ENCODE measurements at regions not wholly inside any gene's neighbourhood (a gene's known extent, or its start where the extent isn't known, plus 50 kb on each side); places are given as distances from the start of the nearest gene placed in this dataset.

- no peak for DNase-seq (ENCODE audit: low spot score in 2 of 2, unreplicated experiment in 2 of 2)
- H3K27me3 Mint-ChIP-seq (ENCODE audit: low read depth) = no peaks in the 10 kb centered on the region
- H3K9me3 Mint-ChIP-seq = peaks cover under 1% of the 10 kb centered on the region
- TF ChIP-seq, protein P1, sequence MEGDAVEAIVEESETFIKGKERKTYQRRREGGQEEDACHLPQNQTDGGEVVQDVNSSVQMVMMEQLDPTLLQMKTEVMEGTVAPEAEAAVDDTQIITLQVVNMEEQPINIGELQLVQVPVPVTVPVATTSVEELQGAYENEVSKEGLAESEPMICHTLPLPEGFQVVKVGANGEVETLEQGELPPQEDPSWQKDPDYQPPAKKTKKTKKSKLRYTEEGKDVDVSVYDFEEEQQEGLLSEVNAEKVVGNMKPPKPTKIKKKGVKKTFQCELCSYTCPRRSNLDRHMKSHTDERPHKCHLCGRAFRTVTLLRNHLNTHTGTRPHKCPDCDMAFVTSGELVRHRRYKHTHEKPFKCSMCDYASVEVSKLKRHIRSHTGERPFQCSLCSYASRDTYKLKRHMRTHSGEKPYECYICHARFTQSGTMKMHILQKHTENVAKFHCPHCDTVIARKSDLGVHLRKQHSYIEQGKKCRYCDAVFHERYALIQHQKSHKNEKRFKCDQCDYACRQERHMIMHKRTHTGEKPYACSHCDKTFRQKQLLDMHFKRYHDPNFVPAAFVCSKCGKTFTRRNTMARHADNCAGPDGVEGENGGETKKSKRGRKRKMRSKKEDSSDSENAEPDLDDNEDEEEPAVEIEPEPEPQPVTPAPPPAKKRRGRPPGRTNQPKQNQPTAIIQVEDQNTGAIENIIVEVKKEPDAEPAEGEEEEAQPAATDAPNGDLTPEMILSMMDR (IDR thresholded peaks at IDR 0.05; ENCODE audit: unreplicated experiment) = no peak
- H3K27ac Mint-ChIP-seq = no peak overlapping the region
- no peaks in the 10 kb centered on the region for H3K4me1 Mint-ChIP-seq
- H3K4me3 Mint-ChIP-seq = no peak overlapping the region
- H3K36me3 Mint-ChIP-seq = no peaks in the 10 kb centered on the region
Measured at GRCh38 chr4:143023239-143023918, 161.3 kb upstream of the USP38 start.

DNA sequence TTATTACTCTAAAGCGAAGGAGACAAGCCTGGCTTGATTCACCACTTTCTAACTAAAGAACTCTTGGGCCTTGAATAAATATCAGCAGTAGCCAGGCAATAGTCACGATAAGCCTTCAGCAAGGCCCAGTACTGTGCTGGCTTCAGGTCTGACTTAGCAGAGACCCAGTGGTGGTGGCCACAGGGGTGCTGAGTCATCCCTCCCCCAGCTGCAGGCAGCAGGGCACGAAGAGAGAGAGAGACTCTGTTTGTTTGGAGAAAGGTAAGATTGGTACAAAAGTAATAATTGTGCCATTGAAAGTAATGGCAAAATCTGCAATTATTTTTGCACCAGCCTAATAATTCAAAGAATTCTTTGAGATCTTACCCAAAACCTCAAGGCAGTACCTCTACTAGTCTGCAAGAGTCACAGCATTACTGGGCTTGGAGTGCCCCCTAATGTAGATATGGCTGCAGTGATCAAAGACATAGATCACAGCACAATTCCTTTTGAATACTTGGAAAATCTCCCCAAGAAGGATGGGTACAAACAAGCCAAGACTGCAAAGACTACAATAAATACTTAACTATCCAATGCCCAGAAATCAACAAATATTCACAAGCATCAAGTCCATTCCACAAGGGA, 159.5 kb upstream of the USP38 start:
- H3K36me3 Mint-ChIP-seq = peaks cover 2% of the 10 kb centered on the region
- H3K9me3 Mint-ChIP-seq = peaks cover 17% of the 10 kb centered on the region
- no peak overlapping the region for H3K4me3 Mint-ChIP-seq
- no peak overlapping the region for H3K27ac Mint-ChIP-seq
- TF ChIP-seq, protein P1 (IDR thresholded peaks at IDR 0.05; ENCODE audit: unreplicated experiment) = no peak
- no peak for DNase-seq (ENCODE audit: low spot score in 2 of 2, unreplicated experiment in 2 of 2)
- H3K4me1 Mint-ChIP-seq = no peaks in the 10 kb centered on the region
- H3K27me3 Mint-ChIP-seq (ENCODE audit: low read depth) = no peaks in the 10 kb centered on the region

DNA sequence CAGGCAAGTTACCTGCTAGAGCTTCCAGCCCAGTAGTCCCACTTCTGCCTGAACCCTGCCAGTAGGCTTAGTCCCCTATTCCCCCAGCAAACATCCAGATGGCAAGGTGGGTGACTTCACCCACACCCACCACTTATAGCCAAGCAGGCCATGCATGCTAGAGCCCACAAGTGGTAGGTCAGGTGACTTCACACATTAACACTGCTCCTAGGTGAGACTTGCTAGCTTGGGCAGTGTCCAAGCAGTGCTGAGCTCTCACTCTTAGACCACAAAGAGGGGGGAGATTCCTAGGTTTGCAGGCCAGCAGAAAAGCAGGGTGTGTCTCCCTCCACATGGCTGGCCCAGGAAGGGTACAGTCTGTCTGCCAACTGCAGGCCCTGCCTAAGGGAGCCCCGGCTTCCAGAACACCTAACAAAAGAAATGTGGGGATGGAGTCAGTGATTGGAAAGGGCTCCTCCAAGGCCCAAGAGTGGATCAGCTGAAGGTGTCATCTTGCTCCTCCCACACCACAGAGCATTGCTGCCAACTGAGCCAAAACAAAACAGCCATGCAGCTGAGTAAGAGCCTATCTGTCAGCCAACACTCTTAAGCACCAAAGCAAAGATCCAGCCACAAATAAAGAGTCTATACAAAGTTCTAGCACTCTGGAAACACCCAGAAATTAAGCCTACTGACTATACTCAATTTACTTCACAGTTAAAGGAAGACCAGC, 158.1 kb upstream of the USP38 start:
- TF ChIP-seq, protein P1 (IDR thresholded peaks at IDR 0.05; ENCODE audit: unreplicated experiment) = no peak
- Mint-ChIP-seq H3K4me1 (no peaks in the 10 kb centered on the region), H3K9me3 (peaks cover 28% of the 10 kb centered on the region), H3K36me3 (peaks cover 2% of the 10 kb centered on the region), H3K27me3 (ENCODE audit: low read depth) (no peaks in the 10 kb centered on the region), H3K27ac (no peak overlapping the region), H3K4me3 (no peak overlapping the region)
- no peak for DNase-seq (ENCODE audit: low spot score in 2 of 2, unreplicated experiment in 2 of 2)

DNA sequence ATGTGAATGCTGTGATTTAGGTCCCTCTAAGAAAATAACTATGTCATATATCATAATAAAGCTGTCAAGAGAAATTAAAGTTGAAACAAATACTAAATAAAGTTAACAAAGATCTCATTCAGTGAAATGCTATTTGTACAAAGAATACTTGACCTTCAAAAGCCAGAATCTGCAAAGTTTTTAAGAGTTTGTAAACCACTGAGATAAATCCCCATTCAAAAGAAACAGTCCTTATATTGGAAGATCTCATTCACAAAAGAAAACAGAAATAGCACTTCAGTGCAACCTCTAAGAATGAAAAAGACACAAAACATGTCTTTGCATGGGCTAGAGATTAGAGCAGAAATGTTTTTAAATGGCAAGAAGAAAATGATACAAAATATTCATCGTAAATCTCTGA, 149.1 kb upstream of the USP38 start:
- no peak for DNase-seq (ENCODE audit: low spot score in 2 of 2, unreplicated experiment in 2 of 2)
- Mint-ChIP-seq H3K9me3 (peaks cover 25% of the 10 kb centered on the region), H3K4me3 (no peak overlapping the region), H3K27me3 (ENCODE audit: low read depth) (no peaks in the 10 kb centered on the region), H3K27ac (no peak overlapping the region), H3K36me3 (no peaks in the 10 kb centered on the region), H3K4me1 (peaks cover 4% of the 10 kb centered on the region)
- TF ChIP-seq, protein P1 (IDR thresholded peaks at IDR 0.05; ENCODE audit: unreplicated experiment) = no peak

GRCh38 chr4:143036443-143036842, 148.3 kb upstream of the USP38 start:
- Mint-ChIP-seq H3K4me1 (peaks cover 4% of the 10 kb centered on the region), H3K27ac (no peak overlapping the region), H3K4me3 (no peak overlapping the region), H3K36me3 (no peaks in the 10 kb centered on the region), H3K27me3 (ENCODE audit: low read depth) (no peaks in the 10 kb centered on the region), H3K9me3 (peaks cover 24% of the 10 kb centered on the region)
- DNase-seq (ENCODE audit: low spot score in 2 of 2, unreplicated experiment in 2 of 2) = no peak
- TF ChIP-seq, protein P1 (IDR thresholded peaks at IDR 0.05; ENCODE audit: unreplicated experiment) = no peak

Data from mesothelial cell of epicardium (in vitro differentiated cells).